H1 (cell line): ENCODE measurements at regions not wholly inside any gene's neighbourhood (a gene's known extent, or its start where the extent isn't known, plus 50 kb on each side); places are given as distances from the start of the nearest gene placed in this dataset.

ENCODE experiments used
- CTCF ChIA-PET: fragments of 300-600 bp; sonication (Branson Sonifier 250); formaldehyde crosslinking; loops from one replicate; lab custom pipeline; 2021; ENCODE audit not compliant: partially characterized antibody; lab: Charles Lee
- POLR2A ChIA-PET: fragments of 300-600 bp; sonication (Branson Sonifier 250); formaldehyde crosslinking; loops from one replicate; lab custom pipeline; 2021; ENCODE audit warnings: inconsistent platforms; ENCODE audit not compliant: partially characterized antibody; lab: Charles Lee
- DNase-seq, 2 experiments: peaks; one replicate each; pipeline versions ENCODE4 v3.0.0 to v3.0.0-alpha.2; 2010 to 2022; ENCODE audit warnings: low spot score in 2 of 2, low read depth in 1 of 2, mixed read lengths in 1 of 2
- FAIRE-seq: peaks from 2 replicates; lab custom pipeline; 2011; peaks lifted over from hg19 to GRCh38; lab: Jason Lieb, UNC
- H2AFZ ChIP-seq: 2 replicates; pipeline ENCODE4 v1.8.1; 2012; ENCODE audit warnings: low read length, inconsistent platforms
- H2AK5ac ChIP-seq: 2 replicates; pipeline ENCODE4 v1.6.1; 2013; ENCODE audit warnings: low read depth, low read length
- H2BK120ac ChIP-seq: replicated peaks from 2 replicates; pipeline ENCODE3; 2013; ENCODE audit warnings: low read depth, low read length, inconsistent platforms
- H2BK12ac ChIP-seq: 2 replicates; pipeline ENCODE4 v1.6.1; 2013; ENCODE audit warnings: low read depth, low read length
- H2BK15ac ChIP-seq: 2 replicates; pipeline ENCODE4 v1.6.1; 2013; ENCODE audit warnings: low read length
- H2BK20ac ChIP-seq: 2 replicates; pipeline ENCODE4 v1.6.1; 2013; ENCODE audit warnings: low read length
- H2BK5ac ChIP-seq: 2 replicates; pipeline ENCODE4 v1.6.1; 2013; ENCODE audit warnings: low read depth, low read length
- H3K14ac ChIP-seq: 2 replicates; pipeline ENCODE4 v1.6.1; 2013; ENCODE audit warnings: inconsistent platforms; ENCODE audit not compliant: insufficient read length
- H3K18ac ChIP-seq: 2 replicates; pipeline ENCODE4 v1.6.1; 2013; ENCODE audit warnings: low read length; ENCODE audit errors: extremely low read depth
- H3K23ac ChIP-seq: 2 replicates; pipeline ENCODE4 v1.6.1; 2013; ENCODE audit warnings: inconsistent platforms; ENCODE audit not compliant: insufficient read length
- H3K23me2 ChIP-seq: 2 replicates; pipeline ENCODE4 v1.6.1; 2013; ENCODE audit warnings: low read depth, low read length
- H3K27ac ChIP-seq: 2 replicates; pipeline ENCODE4 v1.6.1; 2011; ENCODE audit warnings: low read depth, low read length, inconsistent platforms
- H3K27me3 ChIP-seq, 4 experiments: replicated peaks in 1 of 4; 1 replicate in 1 of 4; 2 replicates in 3 of 4; pipeline versions ENCODE4 v1.6.1 to v1.8.1; 2011 to 2013; ENCODE audit warnings: low read length in 3 of 4, mild to moderate bottlenecking in 3 of 4, inconsistent platforms in 2 of 4, mixed read lengths in 2 of 4, moderate library complexity in 1 of 4; ENCODE audit not compliant: control insufficient read depth in 3 of 4, insufficient read depth in 3 of 4; ENCODE audit errors: extremely low read depth in 1 of 4
- H3K36me3 ChIP-seq, 4 experiments: 2 replicates each; pipeline versions ENCODE4 v1.6.1 to v1.8.1; 2011 to 2013; ENCODE audit warnings: mild to moderate bottlenecking in 4 of 4, low read length in 3 of 4, moderate library complexity in 2 of 4, control low read depth in 1 of 4, inconsistent platforms in 1 of 4; ENCODE audit not compliant: insufficient read depth in 4 of 4, control insufficient read depth in 2 of 4
- H3K4ac ChIP-seq: replicated peaks from 2 replicates; pipeline ENCODE3; 2013; ENCODE audit warnings: low read length, low read depth, mixed read lengths, inconsistent platforms; ENCODE audit not compliant: insufficient read length
- H3K4me1 ChIP-seq, 4 experiments: replicated peaks in 1 of 4; 1 replicate in 1 of 4; 2 replicates in 3 of 4; pipeline versions ENCODE4 v1.6.1 to v1.8.1; 2011 to 2013; ENCODE audit warnings: low read length in 3 of 4, inconsistent platforms in 2 of 4, mixed read lengths in 1 of 4; ENCODE audit not compliant: insufficient read depth in 4 of 4, control insufficient read depth in 3 of 4
- H3K4me2 ChIP-seq, 2 experiments: 2 replicates each; pipeline versions ENCODE4 v1.6.1 to v1.8.1; 2011 to 2013; ENCODE audit warnings: low read depth in 2 of 2, low read length in 2 of 2, control low read depth in 1 of 2, inconsistent platforms in 1 of 2, mild to moderate bottlenecking in 1 of 2; ENCODE audit not compliant: insufficient read depth in 1 of 2
- H3K4me3 ChIP-seq, 4 experiments: fragments of 200-600, 300-600 bp in 1 of 4; sonication (generic), shearing (Covaris generic), sonication (Bioruptor Twin) in 1 of 4; 2 replicates each; pipeline versions ENCODE4 v1.5.1 to v1.8.1; 2011 to 2016; ENCODE audit warnings: low read length in 4 of 4, low read depth in 3 of 4, control low read depth in 2 of 4, inconsistent platforms in 2 of 4, mild to moderate bottlenecking in 2 of 4, mixed read lengths in 1 of 4, moderate library complexity in 1 of 4; ENCODE audit not compliant: insufficient read depth in 2 of 4; ENCODE audit errors: extremely low read depth in 1 of 4
- H3K56ac ChIP-seq: replicated peaks from 2 replicates; pipeline ENCODE3; 2013; ENCODE audit warnings: low read depth, mild to moderate bottlenecking, mixed read lengths, low read length, inconsistent platforms; ENCODE audit not compliant: insufficient read length
- H3K79me1 ChIP-seq: 2 replicates; pipeline ENCODE4 v1.6.1; 2013; ENCODE audit warnings: low read depth, low read length, control low read depth
- H3K79me2 ChIP-seq, 2 experiments: 2 replicates each; pipeline versions ENCODE4 v1.6.1 to v1.8.1; 2012 to 2013; ENCODE audit warnings: low read length in 2 of 2, mild to moderate bottlenecking in 2 of 2, inconsistent platforms in 1 of 2; ENCODE audit not compliant: insufficient read depth in 2 of 2, control insufficient read depth in 1 of 2
- H3K9ac ChIP-seq, 4 experiments: replicated peaks in 1 of 4; 1 replicate in 1 of 4; 2 replicates in 3 of 4; pipeline versions ENCODE4 v1.6.1 to v1.8.1; 2011 to 2013; ENCODE audit warnings: low read depth in 3 of 4, low read length in 3 of 4, control low read depth in 2 of 4, mild to moderate bottlenecking in 2 of 4, moderate library complexity in 2 of 4, inconsistent platforms in 1 of 4; ENCODE audit errors: extremely low read depth in 1 of 4
- H3K9me3 ChIP-seq, 2 experiments: 2 replicates each; pipeline versions ENCODE4 v1.6.1 to v1.8.1; 2012 to 2013; ENCODE audit warnings: mild to moderate bottlenecking in 2 of 2, moderate library complexity in 2 of 2, control low read depth in 1 of 2, inconsistent platforms in 1 of 2, low read depth in 1 of 2, low read length in 1 of 2, mixed read lengths in 1 of 2; ENCODE audit not compliant: insufficient read depth in 2 of 2
- H4K20me1 ChIP-seq, 2 experiments: replicated peaks in 1 of 2; 2 replicates each; pipeline versions ENCODE3 to v1.8.1; 2011 to 2013; ENCODE audit warnings: inconsistent platforms in 2 of 2, low read length in 2 of 2, mild to moderate bottlenecking in 1 of 2; ENCODE audit not compliant: insufficient read depth in 2 of 2, control insufficient read depth in 1 of 2
- H4K5ac ChIP-seq: 2 replicates; pipeline ENCODE4 v1.6.1; 2013; ENCODE audit warnings: low read length, low read depth, mixed read lengths, inconsistent platforms; ENCODE audit not compliant: insufficient read length
- H4K8ac ChIP-seq: 2 replicates; pipeline ENCODE4 v1.8.0; 2013; ENCODE audit warnings: mild to moderate bottlenecking, moderate library complexity, low read length, inconsistent platforms; ENCODE audit not compliant: insufficient read depth; ENCODE audit errors: extremely low read depth
- H4K91ac ChIP-seq: replicated peaks from 2 replicates; pipeline ENCODE3; 2013; ENCODE audit warnings: low read length, mixed read lengths, inconsistent platforms; ENCODE audit not compliant: insufficient read length
- ASH2L ChIP-seq: fragments of 200-600, 300-600 bp; sonication (generic); IDR thresholded peaks from one replicate; pipeline ENCODE4 v1.7.1; 2017; ENCODE audit warnings: low read length
- EP300 ChIP-seq, 2 experiments: IDR thresholded peaks; 1 replicate in 1 of 2; 2 replicates in 1 of 2; pipeline ENCODE4 v1.6.1; 2011 to 2012; ENCODE audit warnings: low read depth in 2 of 2, low read length in 2 of 2, mild to moderate bottlenecking in 2 of 2, borderline replicate concordance in 1 of 2, inconsistent platforms in 1 of 2, moderate library complexity in 1 of 2
- EZH2 ChIP-seq: fragments of 200-600 bp; sonication (generic); IDR thresholded peaks from 2 replicates; pipeline ENCODE4 v1.7.1; 2012; ENCODE audit warnings: low read depth, mild to moderate bottlenecking, moderate library complexity, low read length, inconsistent platforms; ENCODE audit not compliant: severe bottlenecking
- RFX5 ChIP-seq: IDR thresholded peaks from 2 replicates; pipeline ENCODE4 v1.6.1; 2011; ENCODE audit warnings: low read depth, low read length, improper control_type of control experiment, borderline replicate concordance
- SAP30 ChIP-seq: fragments of 300-600 bp; sonication (generic); IDR thresholded peaks from 2 replicates; pipeline ENCODE4 v1.7.1; 2012; ENCODE audit warnings: low read length, moderate library complexity, mild to moderate bottlenecking, inconsistent platforms; ENCODE audit not compliant: insufficient read depth, insufficient replicate concordance
- TAF1 ChIP-seq: IDR thresholded peaks from 2 replicates; pipeline ENCODE4 v1.6.1; 2011; ENCODE audit warnings: mild to moderate bottlenecking, low read depth, low read length
- WGBS, 2 experiments: shearing (Covaris generic) in 1 of 2; methylation state at CpG; one replicate each; pipeline versions ENCODE4 v1.1.6 to v1.1.7; 2013 to 2015; ENCODE audit warnings: low lambda C conversion rate in 2 of 2, mixed read lengths in 2 of 2, inconsistent platforms in 1 of 2, low coverage in 1 of 2, missing lambda C conversion rate in 1 of 2; ENCODE audit not compliant: insufficient replicate concordance in 2 of 2, insufficient coverage in 1 of 2, insufficient read length in 1 of 2; ENCODE audit errors: extremely low coverage in 1 of 2, missing lambda C conversion rate in 1 of 2; 5-methylcytosine and 5-hydroxymethylcytosine counted together
- TF ChIP-seq, protein P1 (sequence below): IDR thresholded peaks from 2 replicates; pipeline ENCODE4 v1.6.1; 2012; ENCODE audit warnings: low read length, inconsistent platforms

DNA sequence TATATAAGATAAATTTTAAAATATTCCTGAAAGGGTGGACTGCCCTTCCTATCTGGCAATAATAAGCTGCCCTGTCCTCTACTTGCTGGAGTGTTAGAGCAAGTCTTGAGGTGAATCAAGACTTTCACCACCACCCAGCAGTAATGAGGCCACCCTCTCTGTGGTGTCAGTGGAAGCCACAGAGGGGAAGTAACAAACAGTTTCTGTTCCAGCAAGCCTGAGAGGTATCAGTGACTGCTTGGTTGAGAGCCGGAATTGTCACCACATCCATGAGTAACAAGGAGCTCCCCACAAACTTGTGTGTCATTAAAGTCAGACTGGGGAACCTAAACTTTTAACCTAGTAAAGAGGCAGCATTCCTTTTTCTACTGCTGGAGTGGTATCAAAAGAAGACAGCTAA is 532.7 kb upstream of the SPRY2 start:
- CTCF ChIA-PET: interaction anchor here (0.8 kb wide), 1 partner anchor 18 kb away, joined by 3 read pairs; no protein-coding TSS in a partner anchor
- H3K56ac ChIP-seq: no peak overlapping the region

More for the DNA sequence above, 532.7 kb upstream of the SPRY2 start:
- no peak overlapping the region for H3K27ac ChIP-seq
- no peaks in the 10 kb centered on the region for H3K79me1 ChIP-seq
- POLR2A ChIA-PET: no interaction called here
- no peak overlapping the region for H2AFZ ChIP-seq
- H3K27me3 ChIP-seq: no peaks in the 10 kb centered on the region
- H3K36me3 ChIP-seq: no peaks in the 10 kb centered on the region
- WGBS, 2 experiments: 83% methylated on average over 1 of the region's 1 CpG; no CpG with 5 or more reads in 1 of the 2 experiments
- no peak overlapping the region for H2BK5ac ChIP-seq
- no peak overlapping the region for H3K14ac ChIP-seq
- H3K4me1 ChIP-seq: peaks cover 0 to under 1% (median 0%) of the 10 kb centered on the region in 4 experiments; a peak in 1 of 7 replicates
- no peak for TF ChIP-seq RFX5
- no peak for TF ChIP-seq SAP30
- TF ChIP-seq ASH2L: no peak
- TF ChIP-seq EP300 (IDR thresholded peaks at IDR 0.05; ENCODE audit: borderline replicate concordance in 1 of 2, low read depth in 2 of 2, low read length in 2 of 2): no peak
- no peak for TF ChIP-seq TAF1
- TF ChIP-seq, protein P1, sequence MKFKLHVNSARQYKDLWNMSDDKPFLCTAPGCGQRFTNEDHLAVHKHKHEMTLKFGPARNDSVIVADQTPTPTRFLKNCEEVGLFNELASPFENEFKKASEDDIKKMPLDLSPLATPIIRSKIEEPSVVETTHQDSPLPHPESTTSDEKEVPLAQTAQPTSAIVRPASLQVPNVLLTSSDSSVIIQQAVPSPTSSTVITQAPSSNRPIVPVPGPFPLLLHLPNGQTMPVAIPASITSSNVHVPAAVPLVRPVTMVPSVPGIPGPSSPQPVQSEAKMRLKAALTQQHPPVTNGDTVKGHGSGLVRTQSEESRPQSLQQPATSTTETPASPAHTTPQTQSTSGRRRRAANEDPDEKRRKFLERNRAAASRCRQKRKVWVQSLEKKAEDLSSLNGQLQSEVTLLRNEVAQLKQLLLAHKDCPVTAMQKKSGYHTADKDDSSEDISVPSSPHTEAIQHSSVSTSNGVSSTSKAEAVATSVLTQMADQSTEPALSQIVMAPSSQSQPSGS: no peak
- TF ChIP-seq EZH2: no peak
- no peak overlapping the region for H3K18ac ChIP-seq
- no peak overlapping the region for H2AK5ac ChIP-seq
- DNase-seq (no peak), FAIRE-seq (no peak)
- H3K79me2 ChIP-seq: no peaks in the 10 kb centered on the region
- H3K23ac ChIP-seq: no peak overlapping the region
- H3K9ac ChIP-seq: no peak overlapping the region
- no peak overlapping the region for H4K8ac ChIP-seq
- H3K9me3 ChIP-seq: no peaks in the 10 kb centered on the region
- no peaks in the 10 kb centered on the region for H3K23me2 ChIP-seq
- H2BK12ac ChIP-seq: no peak overlapping the region
- H2BK120ac ChIP-seq: no peak overlapping the region
- no peak overlapping the region for H3K4me2 ChIP-seq
- H4K91ac ChIP-seq: no peak overlapping the region
- H3K4ac ChIP-seq: no peak overlapping the region
- H4K20me1 ChIP-seq: no peaks in the 10 kb centered on the region
- H3K4me3 ChIP-seq: no peak overlapping the region
- H2BK15ac ChIP-seq: no peak overlapping the region
- H2BK20ac ChIP-seq: no peak overlapping the region
- H4K5ac ChIP-seq: no peak overlapping the region
